ENCODE measurements at regions not wholly inside any gene's neighbourhood (a gene's known extent, or its start where the extent isn't known, plus 50 kb on each side); places are given as distances from the start of the nearest gene placed in this dataset.

DNA sequence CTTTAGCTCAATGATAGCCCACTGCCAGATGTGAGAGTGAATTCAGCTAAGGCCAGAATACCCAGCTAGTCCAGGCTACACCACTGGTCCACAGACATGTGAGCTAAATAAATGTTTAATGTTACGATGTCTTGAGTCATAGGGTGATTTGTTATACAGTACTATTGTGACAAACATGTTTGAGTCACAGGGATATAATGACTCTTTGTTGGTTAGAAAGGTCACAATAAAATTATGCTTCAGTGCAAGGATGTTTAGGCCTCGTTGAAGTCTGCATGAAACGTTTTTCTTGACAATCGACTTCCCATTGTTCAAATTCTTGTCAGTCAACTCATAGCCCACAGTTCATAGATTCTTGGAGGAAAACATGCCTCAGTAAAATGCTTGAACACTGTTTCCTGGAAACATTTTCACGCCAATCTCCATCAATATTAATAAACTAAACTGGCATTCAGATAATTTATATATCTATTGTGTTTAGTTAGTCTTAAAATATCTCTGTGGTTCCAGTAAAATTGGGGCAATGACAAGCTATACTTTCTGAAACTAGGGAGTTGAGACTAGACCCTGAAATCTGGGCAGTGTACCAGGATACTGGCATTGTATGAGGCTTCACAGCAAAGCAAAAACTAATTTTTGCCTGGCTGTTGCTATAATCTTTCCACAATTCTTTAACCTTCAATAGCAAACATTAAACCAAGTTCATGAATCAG is 650.8 kb upstream of the KIRREL3 start:
- H3K36me3 Mint-ChIP-seq (ENCODE audit: low read depth, unreplicated experiment): no peaks in the 10 kb centered on the region
- no peaks in the 10 kb centered on the region for H3K27me3 Mint-ChIP-seq (ENCODE audit: unreplicated experiment)
- no peaks in the 10 kb centered on the region for H3K9me3 Mint-ChIP-seq (ENCODE audit: unreplicated experiment)
- H3K4me3 Mint-ChIP-seq (ENCODE audit: unreplicated experiment): no peak overlapping the region
- TF ChIP-seq, protein P1, sequence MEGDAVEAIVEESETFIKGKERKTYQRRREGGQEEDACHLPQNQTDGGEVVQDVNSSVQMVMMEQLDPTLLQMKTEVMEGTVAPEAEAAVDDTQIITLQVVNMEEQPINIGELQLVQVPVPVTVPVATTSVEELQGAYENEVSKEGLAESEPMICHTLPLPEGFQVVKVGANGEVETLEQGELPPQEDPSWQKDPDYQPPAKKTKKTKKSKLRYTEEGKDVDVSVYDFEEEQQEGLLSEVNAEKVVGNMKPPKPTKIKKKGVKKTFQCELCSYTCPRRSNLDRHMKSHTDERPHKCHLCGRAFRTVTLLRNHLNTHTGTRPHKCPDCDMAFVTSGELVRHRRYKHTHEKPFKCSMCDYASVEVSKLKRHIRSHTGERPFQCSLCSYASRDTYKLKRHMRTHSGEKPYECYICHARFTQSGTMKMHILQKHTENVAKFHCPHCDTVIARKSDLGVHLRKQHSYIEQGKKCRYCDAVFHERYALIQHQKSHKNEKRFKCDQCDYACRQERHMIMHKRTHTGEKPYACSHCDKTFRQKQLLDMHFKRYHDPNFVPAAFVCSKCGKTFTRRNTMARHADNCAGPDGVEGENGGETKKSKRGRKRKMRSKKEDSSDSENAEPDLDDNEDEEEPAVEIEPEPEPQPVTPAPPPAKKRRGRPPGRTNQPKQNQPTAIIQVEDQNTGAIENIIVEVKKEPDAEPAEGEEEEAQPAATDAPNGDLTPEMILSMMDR (IDR thresholded peaks at IDR 0.05; ENCODE audit: unreplicated experiment): no peak
- no peak overlapping the region for H3K27ac Mint-ChIP-seq (ENCODE audit: unreplicated experiment)
- peaks cover 3% of the 10 kb centered on the region for H3K4me1 Mint-ChIP-seq (ENCODE audit: unreplicated experiment)
- DNase-seq (ENCODE audit: low spot score): no peak

DNA sequence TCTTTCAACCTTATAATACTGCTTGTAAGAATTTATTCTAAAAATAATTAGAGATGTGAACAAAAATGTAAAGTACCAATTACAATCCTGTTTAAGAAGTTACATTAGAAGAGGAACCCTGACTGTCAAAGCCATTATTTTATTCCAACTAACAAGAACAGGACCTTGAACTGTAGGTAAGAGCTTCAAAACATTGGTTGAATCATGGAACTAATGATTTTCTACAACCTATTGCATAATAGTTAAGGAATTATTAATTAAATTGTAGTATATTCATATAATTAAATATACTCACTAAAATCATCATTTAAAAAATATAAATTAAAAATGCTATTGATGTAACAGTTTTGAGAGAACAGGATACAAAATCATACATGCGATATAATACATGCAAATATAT is 649.4 kb upstream of the KIRREL3 start:
- no peak overlapping the region for H3K27ac Mint-ChIP-seq (ENCODE audit: unreplicated experiment)
- no peaks in the 10 kb centered on the region for H3K27me3 Mint-ChIP-seq (ENCODE audit: unreplicated experiment)
- no peaks in the 10 kb centered on the region for H3K9me3 Mint-ChIP-seq (ENCODE audit: unreplicated experiment)
- H3K4me1 Mint-ChIP-seq (ENCODE audit: unreplicated experiment): peaks cover 3% of the 10 kb centered on the region
- H3K4me3 Mint-ChIP-seq (ENCODE audit: unreplicated experiment): no peak overlapping the region
- no peaks in the 10 kb centered on the region for H3K36me3 Mint-ChIP-seq (ENCODE audit: low read depth, unreplicated experiment)
- DNase-seq (ENCODE audit: low spot score): no peak
- TF ChIP-seq, protein P1 (IDR thresholded peaks at IDR 0.05; ENCODE audit: unreplicated experiment): no peak

DNA sequence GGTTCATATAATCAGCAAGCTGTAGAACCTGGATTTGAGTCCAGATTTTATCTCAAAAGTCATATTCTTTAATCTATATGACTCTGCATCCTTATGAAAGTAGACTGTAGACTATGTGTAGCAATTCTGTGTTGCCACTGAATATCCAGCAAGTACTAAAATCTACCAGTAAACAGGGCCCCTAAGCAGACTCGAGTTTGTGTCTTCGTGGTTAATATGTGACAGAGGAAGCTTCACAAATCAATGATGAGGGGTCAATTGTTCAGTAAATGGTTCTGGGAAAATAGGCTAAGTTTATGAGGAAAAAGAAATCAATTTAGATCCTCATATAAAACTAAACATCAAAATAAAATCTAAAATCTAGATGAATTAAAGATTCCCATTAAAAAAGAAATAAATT is 648.5 kb upstream of the KIRREL3 start:
- TF ChIP-seq, protein P1 (IDR thresholded peaks at IDR 0.05; ENCODE audit: unreplicated experiment): no peak
- DNase-seq (ENCODE audit: low spot score): no peak
- no peaks in the 10 kb centered on the region for H3K27me3 Mint-ChIP-seq (ENCODE audit: unreplicated experiment)
- no peak overlapping the region for H3K4me3 Mint-ChIP-seq (ENCODE audit: unreplicated experiment)
- H3K36me3 Mint-ChIP-seq (ENCODE audit: low read depth, unreplicated experiment): no peaks in the 10 kb centered on the region
- no peak overlapping the region for H3K27ac Mint-ChIP-seq (ENCODE audit: unreplicated experiment)
- no peaks in the 10 kb centered on the region for H3K9me3 Mint-ChIP-seq (ENCODE audit: unreplicated experiment)
- H3K4me1 Mint-ChIP-seq (ENCODE audit: unreplicated experiment): peaks cover 3% of the 10 kb centered on the region

DNA sequence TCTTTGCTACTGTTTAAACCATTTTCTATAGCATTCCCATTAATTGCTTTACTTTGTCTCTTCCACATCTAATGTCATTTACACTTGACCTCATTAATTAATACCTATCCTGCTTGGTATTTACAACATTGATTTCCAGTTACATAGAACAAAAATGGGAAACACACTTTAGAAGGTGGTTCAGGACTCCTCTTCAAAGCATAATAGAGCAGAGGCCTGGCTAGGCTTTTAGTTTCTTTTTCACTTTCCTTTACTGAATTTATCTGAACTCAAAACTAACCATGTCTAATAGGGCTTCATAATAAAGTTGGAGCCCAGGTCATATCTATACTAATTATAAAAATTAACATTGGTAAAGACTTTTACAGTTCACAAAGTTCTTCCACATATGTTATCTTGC is 648.0 kb upstream of the KIRREL3 start:
- Mint-ChIP-seq H3K4me3 (ENCODE audit: unreplicated experiment) (no peak overlapping the region), H3K36me3 (ENCODE audit: low read depth, unreplicated experiment) (no peaks in the 10 kb centered on the region), H3K9me3 (ENCODE audit: unreplicated experiment) (no peaks in the 10 kb centered on the region), H3K27me3 (ENCODE audit: unreplicated experiment) (no peaks in the 10 kb centered on the region), H3K27ac (ENCODE audit: unreplicated experiment) (no peak overlapping the region), H3K4me1 (ENCODE audit: unreplicated experiment) (peaks cover 3% of the 10 kb centered on the region)
- TF ChIP-seq, protein P1 (IDR thresholded peaks at IDR 0.05; ENCODE audit: unreplicated experiment): no peak
- DNase-seq (ENCODE audit: low spot score): no peak

DNA sequence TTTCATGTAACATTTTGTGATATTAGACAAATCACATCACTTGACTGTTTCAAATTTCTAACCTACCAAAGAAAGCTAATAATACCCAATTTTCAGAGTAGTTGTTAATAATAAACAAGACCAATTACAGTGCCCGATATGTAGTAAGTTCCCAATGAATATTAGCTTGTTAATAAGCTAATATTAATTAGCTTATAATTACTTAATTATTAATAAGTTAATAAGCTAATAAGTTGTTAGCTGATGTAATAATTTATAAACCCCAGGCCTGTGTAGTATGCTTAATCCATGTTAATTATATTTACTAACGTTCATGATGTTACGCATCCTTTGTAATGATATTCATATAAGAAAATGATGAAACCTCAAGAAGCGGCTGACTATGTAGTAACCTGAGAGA is 643.8 kb upstream of the KIRREL3 start:
- Mint-ChIP-seq H3K9me3 (ENCODE audit: unreplicated experiment) (no peaks in the 10 kb centered on the region), H3K27me3 (ENCODE audit: unreplicated experiment) (no peaks in the 10 kb centered on the region), H3K4me3 (ENCODE audit: unreplicated experiment) (no peak overlapping the region), H3K27ac (ENCODE audit: unreplicated experiment) (no peak overlapping the region), H3K4me1 (ENCODE audit: unreplicated experiment) (peaks cover 8% of the 10 kb centered on the region), H3K36me3 (ENCODE audit: low read depth, unreplicated experiment) (no peaks in the 10 kb centered on the region)
- no peak for DNase-seq (ENCODE audit: low spot score)
- TF ChIP-seq, protein P1 (IDR thresholded peaks at IDR 0.05; ENCODE audit: unreplicated experiment): no peak
